ENCODE measurements at regions not wholly inside any gene's neighbourhood (a gene's known extent, or its start where the extent isn't known, plus 50 kb on each side); places are given as distances from the start of the nearest gene placed in this dataset.
"Not testable (repeated sequence)": the region's sequence is repeated elsewhere in the genome, so short reads cannot be mapped to it uniquely, and the experiment has no call there.

DNA sequence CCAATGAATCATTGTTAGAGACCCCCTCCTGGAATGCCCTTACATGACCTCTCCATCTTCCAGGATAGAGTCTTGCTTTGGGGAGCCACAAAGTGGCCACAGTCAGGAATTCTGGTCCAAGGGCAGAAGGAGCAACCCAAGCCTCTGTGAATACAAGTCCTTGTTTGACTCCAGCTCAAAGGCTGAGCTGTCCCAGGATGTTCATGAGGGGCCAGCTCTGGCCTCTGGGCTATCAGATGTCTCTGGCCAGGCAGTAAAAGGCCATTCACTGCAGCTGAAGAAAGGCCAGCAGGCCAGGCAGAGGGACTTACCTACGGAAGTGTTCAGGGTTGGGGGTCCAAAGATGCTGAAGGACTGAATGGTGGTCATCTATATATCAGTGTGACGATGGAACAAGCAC lies 98.3 kb upstream of the IPO9 start:
- no peak for DNase-seq

GRCh38 chr1:201731142-201731541 lies 97.8 kb upstream of the IPO9 start:
- DNase-seq: no peak

DNA sequence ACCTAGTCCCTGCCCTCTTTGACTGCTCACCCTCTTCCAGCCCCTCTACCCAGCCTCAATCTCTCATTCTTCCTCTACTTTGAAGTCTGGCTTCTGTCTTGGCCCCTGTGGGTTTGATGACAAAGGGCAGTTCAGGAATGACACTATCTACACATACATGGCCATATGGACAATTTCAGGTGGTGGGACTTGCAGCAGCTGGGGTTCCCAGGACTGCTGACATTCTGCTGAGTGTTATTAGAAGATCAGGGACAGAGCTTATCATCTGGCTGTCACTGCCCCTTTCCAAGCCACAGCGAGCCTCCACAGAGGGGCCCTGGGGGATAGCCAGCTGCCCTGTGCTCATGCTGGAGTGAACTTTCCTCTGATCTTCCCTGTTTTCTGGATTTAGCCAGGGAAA lies 97.4 kb upstream of the IPO9 start:
- DNase-seq: no peak

GRCh38 chr1:201732351-201732750 lies 96.6 kb upstream of the IPO9 start:
- no peak for DNase-seq

DNA sequence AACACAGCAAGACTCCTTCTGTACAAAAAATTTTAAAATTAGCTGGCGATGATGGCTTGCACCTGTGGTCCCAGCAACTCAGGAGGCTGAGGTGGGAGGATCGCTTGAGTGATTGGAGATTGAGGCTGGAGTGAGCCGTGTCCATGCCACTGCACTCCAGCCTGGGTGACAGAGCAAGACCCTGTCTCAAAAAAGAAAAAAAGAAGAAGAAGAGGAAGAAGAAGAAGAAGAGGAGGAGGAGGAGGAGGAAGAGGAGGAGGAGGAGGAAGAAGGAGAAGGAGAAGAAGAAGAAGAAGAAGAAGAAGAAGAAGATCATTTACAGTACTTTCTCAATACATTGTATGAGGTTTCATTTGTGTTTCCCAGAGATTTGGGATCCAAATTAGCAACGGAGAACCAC lies 94.7 kb upstream of the IPO9 start:
- not testable (repeated sequence) for DNase-seq

GRCh38 chr1:201734786-201735185 lies 94.2 kb upstream of the IPO9 start:
- no peak for DNase-seq

- no peak for DNase-seq
Observed at GRCh38 chr1:201736707-201737320, 92.1 kb upstream of the IPO9 start.

GRCh38 chr1:201737352-201738060 lies 91.5 kb upstream of the IPO9 start:
- peak; percentile 74 for DNase-seq

- DNase-seq: no peak
Observed at GRCh38 chr1:201739080-201739479, 89.9 kb upstream of the IPO9 start.

GRCh38 chr1:201739492-201740085 lies 89.4 kb upstream of the IPO9 start:
- DNase-seq: peak; percentile 87

- no peak for DNase-seq
Observed at GRCh38 chr1:201740086-201740541, 88.8 kb upstream of the IPO9 start.

DNA sequence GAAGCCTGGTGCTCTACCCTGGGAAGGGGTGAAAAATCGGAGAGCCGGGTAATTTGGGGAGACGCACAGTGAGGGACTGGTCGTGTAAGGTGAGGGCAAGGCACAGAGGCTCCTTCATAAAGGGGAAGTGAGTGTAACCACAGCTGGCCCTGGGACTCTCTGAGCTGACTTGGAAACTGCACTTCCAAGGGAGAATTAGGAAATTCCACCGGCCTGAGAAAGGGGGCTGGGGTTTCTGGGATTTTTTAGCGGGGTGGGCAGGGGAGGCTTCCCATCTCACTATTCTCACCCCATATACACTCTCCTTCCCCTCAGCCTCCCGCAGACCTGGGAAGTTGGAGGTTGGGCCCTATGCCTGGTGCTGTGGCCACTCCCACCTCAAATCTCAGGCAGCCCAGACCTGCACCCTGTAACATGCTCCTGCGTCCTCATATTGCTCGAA lies 88.3 kb upstream of the IPO9 start:
- DNase-seq: no peak

DNA sequence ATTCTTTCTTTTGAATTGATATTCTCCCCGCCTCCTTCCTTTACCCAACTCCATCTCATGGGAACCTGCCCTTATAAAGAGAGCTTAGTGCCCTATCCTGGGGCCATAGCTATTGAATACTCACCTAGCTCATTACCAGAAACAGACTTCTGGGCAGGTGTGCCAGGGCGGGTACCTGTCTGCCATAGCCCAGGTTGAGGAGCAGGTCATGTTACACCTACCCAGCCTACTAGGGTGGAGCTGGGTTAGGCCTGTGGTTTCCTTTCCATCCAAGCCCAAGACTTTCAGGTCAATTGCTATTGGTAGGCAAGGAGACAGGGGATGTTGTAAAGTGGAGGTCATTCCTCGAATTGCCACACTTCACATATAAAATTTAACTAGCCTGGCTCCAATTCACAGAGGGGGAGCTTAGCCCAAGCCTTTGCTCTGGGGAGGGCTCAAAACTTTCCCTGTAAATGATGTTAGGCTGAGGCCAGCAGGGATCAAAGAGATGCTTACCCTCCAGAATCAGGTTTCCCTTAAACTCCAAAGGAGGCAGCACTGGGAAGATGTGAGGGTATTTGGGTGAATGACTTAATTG lies 87.1 kb upstream of the IPO9 start:
- DNase-seq: no peak

DNA sequence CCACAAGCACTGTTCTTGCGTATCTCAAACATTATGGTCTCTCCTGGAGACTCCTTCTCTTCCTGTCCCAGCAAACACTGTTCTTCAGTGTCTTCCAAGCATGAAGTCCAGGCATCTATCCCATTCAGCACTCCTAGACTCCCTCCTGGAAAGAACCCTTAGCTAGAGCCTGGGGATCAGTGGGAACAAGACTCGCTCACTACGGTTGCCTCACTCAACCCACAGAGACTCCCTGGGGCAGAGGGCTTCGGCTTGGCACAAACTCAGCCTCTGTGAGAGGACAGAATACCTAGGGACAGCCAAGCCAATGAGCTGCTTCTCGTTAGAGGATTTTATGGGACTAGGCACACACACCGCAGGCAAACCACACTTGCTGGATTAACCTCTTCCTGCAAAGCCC lies 86.5 kb upstream of the IPO9 start:
- DNase-seq: no peak

GRCh38 chr1:201742955-201743805 lies 85.8 kb upstream of the IPO9 start:
- DNase-seq: no peak

DNA sequence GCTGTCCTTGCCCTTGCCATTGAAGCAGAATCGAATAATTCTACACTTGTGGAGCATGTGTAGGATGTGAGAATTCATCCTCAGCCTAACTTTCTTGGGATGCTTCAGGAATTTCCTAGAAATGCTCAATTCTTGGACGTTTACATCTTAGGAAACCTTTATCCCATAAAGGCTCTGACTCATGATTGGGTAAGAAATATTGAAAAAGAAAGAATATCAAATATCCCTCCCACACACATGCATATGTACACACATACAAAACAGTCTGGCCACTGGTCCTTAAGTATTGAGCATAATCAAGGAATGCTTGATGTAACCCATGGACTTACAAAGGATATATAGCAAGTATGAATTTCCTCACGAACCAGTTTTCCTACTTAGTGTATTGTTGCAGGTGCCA lies 83.9 kb upstream of the IPO9 start:
- DNase-seq: no peak

DNA sequence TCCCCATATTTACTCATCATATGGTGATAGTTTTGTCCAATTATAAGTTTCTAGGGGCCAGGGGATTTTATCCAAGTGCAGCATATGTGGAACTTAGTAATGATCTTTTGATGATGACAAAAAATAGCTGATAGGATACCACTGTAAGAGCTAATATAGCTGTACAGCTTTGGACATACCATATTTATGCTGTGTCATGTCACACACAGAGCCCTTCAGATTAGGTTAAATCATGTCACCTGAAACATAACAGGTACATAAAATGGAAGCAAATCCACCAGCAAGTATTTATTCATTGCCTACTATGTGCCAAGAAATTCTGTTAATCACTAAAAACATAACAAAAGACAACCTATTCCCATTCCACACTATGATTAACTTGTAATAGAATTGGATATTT lies 82.8 kb upstream of the IPO9 start:
- no peak for DNase-seq

GRCh38 chr1:201747261-201747660 lies 81.7 kb upstream of the IPO9 start:
- DNase-seq: no peak

GRCh38 chr1:201748335-201748734 lies 80.6 kb upstream of the IPO9 start:
- peak; percentile 70 for DNase-seq

DNA sequence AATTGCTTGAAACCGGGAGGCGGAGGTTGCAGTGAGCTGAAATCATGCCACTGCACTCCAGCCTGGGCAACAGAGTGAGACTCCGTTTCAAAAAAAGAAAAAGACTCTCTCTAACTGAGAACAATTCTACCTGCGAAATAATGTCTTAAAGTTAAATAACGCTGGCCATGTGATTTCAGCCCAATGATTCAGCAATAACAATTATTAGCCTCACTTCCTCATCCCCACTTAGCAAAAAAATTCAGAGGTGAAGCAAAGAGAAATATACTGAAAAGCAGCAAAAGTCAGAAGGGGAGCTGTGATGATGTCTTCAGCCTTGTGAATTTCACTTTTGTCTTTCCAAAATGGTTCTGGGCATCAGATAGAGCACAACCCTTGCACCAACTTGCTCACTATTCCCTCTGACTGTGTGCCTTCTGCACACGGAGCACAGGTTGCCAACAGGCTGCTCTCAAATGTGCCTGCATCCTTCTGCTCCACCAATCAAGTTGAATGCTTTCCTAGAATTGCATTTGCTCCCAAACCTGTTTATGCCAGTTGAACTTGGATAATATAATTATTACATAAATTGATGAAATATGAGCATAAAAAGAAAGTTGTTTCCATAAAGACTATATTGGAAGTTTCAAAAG lies 79.8 kb upstream of the IPO9 start:
- no peak for DNase-seq

- no peak for DNase-seq
Observed at GRCh38 chr1:201750120-201750519, 78.8 kb upstream of the IPO9 start.

- DNase-seq: no peak
Observed at GRCh38 chr1:201750934-201751333, 78.0 kb upstream of the IPO9 start.

DNA sequence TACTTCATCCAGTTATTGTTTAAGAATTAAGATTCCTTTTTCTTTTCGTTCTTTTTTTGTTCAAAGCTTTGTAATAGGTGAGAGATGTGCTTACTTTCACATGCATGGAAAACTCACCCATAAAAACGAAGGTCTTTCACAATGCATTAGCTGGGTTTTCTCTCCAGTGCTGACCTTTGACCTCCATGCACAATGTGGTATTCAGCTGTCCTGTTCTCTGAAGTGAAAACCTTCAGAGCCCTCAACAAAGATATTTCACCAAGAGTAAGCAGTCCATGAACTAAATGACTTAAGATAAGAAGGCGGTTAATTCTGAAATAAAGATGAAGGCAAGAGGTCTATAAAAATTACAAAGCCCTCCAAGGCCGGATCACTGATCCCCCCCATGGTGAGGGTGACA lies 77.1 kb upstream of the IPO9 start:
- peak; percentile 92 for DNase-seq

Data from eye (tissue), 1 donor.